ENCODE measurements at regions not wholly inside any gene's neighbourhood (a gene's known extent, or its start where the extent isn't known, plus 50 kb on each side); places are given as distances from the start of the nearest gene placed in this dataset.

DNA sequence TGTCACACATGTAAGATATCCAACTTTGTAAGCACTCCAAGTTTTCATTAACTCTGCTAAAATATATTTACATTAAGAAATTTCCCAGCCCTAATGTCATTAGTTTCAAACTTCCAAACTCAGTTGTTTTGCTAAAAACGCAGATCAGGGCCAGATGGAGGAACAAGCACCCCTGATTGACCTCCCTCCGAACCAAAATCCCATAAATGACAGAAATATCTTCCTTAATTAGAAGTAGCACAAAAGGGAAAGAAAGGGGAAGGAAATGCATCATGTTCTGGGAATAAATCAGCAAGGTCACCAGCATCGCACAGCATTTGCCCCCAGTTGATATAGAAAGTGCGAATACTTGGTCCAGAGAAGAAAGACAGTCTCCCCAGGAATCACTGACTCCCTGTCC lies 61.4 kb upstream of the RUFY1 start:
- TF ChIP-seq POLR2AphosphoS5 (IDR thresholded peaks at IDR 0.05) = no peak
- TF ChIP-seq, protein P1, sequence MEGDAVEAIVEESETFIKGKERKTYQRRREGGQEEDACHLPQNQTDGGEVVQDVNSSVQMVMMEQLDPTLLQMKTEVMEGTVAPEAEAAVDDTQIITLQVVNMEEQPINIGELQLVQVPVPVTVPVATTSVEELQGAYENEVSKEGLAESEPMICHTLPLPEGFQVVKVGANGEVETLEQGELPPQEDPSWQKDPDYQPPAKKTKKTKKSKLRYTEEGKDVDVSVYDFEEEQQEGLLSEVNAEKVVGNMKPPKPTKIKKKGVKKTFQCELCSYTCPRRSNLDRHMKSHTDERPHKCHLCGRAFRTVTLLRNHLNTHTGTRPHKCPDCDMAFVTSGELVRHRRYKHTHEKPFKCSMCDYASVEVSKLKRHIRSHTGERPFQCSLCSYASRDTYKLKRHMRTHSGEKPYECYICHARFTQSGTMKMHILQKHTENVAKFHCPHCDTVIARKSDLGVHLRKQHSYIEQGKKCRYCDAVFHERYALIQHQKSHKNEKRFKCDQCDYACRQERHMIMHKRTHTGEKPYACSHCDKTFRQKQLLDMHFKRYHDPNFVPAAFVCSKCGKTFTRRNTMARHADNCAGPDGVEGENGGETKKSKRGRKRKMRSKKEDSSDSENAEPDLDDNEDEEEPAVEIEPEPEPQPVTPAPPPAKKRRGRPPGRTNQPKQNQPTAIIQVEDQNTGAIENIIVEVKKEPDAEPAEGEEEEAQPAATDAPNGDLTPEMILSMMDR (IDR thresholded peaks at IDR 0.05) = no peak
- TF ChIP-seq POLR2A (IDR thresholded peaks at IDR 0.05) = no peak

All from stomach (tissue), 4 donors.